NCI-H69 (cell line): ENCODE measurements at regions not wholly inside any gene's neighbourhood (a gene's known extent, or its start where the extent isn't known, plus 50 kb on each side); places are given as distances from the start of the nearest gene placed in this dataset.
"Not testable (repeated sequence)": the region's sequence is repeated elsewhere in the genome, so short reads cannot be mapped to it uniquely, and the experiment has no call there.

Source experiments
- DNase-seq: peaks from one replicate; lab custom pipeline; 2025; lab: John Stamatoyannopoulos, UW

- no peak for DNase-seq
Measured at GRCh38 chr4:116020141-116020722, 906.8 kb upstream of the NDST4 start.

GRCh38 chr4:116018831-116019230 is 905.4 kb upstream of the NDST4 start:
- DNase-seq, result no peak

GRCh38 chr4:116016201-116016600 is 902.8 kb upstream of the NDST4 start:
- no peak for DNase-seq

- no peak for DNase-seq
Measured at GRCh38 chr4:116015549-116015948, 902.1 kb upstream of the NDST4 start.

- DNase-seq, result no peak
Measured at GRCh38 chr4:116015062-116015461, 901.6 kb upstream of the NDST4 start.

- DNase-seq, result no peak
Measured at GRCh38 chr4:116010923-116011322, 897.5 kb upstream of the NDST4 start.

- no peak for DNase-seq
Measured at GRCh38 chr4:116005806-116006088, 892.3 kb upstream of the NDST4 start.

- DNase-seq, result no peak
Measured at GRCh38 chr4:116005037-116005805, 891.8 kb upstream of the NDST4 start.

GRCh38 chr4:116001291-116001690 is 887.9 kb upstream of the NDST4 start:
- DNase-seq, result no peak

- no peak for DNase-seq
Measured at GRCh38 chr4:115986573-115986972, 873.2 kb upstream of the NDST4 start.

- DNase-seq, result not testable (repeated sequence)
Measured at GRCh38 chr4:115975421-115976001, 862.1 kb upstream of the NDST4 start.

- no peak for DNase-seq
Measured at GRCh38 chr4:115973768-115974167, 860.3 kb upstream of the NDST4 start.

GRCh38 chr4:115972967-115973366 is 859.5 kb upstream of the NDST4 start:
- DNase-seq, result no peak

- DNase-seq, result no peak
Measured at GRCh38 chr4:115970859-115971258, 857.4 kb upstream of the NDST4 start.

GRCh38 chr4:115969756-115970155 is 856.3 kb upstream of the NDST4 start:
- DNase-seq, result no peak

- no peak for DNase-seq
Measured at GRCh38 chr4:115965588-115965987, 852.2 kb upstream of the NDST4 start.

GRCh38 chr4:115956054-115956796 is 842.8 kb upstream of the NDST4 start:
- not testable (repeated sequence) for DNase-seq

GRCh38 chr4:115950806-115951205 is 837.4 kb upstream of the NDST4 start:
- DNase-seq, result no peak

GRCh38 chr4:115949974-115950743 is 836.7 kb upstream of the NDST4 start:
- not testable (repeated sequence) for DNase-seq

GRCh38 chr4:115945026-115945425 is 831.6 kb upstream of the NDST4 start:
- DNase-seq, result no peak

- no peak for DNase-seq
Measured at GRCh38 chr4:115944146-115944905, 830.9 kb upstream of the NDST4 start.
